Right lobe of liver (tissue), 4 donors: ENCODE measurements at regions not wholly inside any gene's neighbourhood (a gene's known extent, or its start where the extent isn't known, plus 50 kb on each side); places are given as distances from the start of the nearest gene placed in this dataset.

Experiments
- POLR2A ChIP-seq: fragments of 450-650 bp; IDR thresholded peaks from one replicate; pipeline ENCODE4 v1.6.1; 2017; ENCODE audit warnings: antibody characterized with exemption, mild to moderate bottlenecking
- TF ChIP-seq, protein P1 (sequence below), 4 donors: fragments of 200-600 bp in 3 of 4; fragments of 450-650 bp in 1 of 4; IDR thresholded peaks; one replicate each; pipeline versions ENCODE4 v1.5.1 to v1.8.0; 2016 to 2022; ENCODE audit warnings: antibody characterized with exemption in 4 of 4, mild to moderate bottlenecking in 2 of 4
- donor health status: DM: no; HTN: no; CAD: no.
- donor health status: DM: no; HTN: no; CAD: no.
- donor health status: DM: no; HTN: yes; CAD: no.

DNA sequence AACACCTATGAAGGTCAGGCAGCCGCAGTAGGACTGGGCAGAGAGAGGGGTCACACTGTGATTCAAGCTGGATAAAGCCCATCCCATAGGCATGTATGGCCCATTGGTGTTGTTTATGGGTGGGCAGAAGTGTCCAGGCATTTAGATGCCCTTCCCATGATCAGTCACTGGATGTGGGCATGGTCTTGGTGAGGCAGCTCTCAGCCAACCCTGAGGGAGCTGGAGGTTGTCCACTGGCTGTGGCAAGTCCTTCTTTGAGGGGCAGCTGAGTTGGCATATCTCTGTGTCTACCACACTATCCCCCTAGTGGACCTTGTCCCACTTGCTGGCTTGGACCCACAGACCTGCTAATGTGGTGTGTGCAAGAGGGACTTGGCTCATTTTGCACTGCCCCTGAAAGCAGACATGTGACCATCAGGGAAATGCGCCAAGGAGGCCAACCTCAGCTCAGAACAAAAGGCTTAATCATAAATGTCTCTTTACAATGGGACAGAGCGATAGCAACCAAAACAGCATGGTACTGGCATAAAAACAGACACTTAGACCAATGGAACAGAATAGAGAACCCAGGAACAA, 82.0 kb downstream of the TMEM17 start:
- TF ChIP-seq, protein P1, sequence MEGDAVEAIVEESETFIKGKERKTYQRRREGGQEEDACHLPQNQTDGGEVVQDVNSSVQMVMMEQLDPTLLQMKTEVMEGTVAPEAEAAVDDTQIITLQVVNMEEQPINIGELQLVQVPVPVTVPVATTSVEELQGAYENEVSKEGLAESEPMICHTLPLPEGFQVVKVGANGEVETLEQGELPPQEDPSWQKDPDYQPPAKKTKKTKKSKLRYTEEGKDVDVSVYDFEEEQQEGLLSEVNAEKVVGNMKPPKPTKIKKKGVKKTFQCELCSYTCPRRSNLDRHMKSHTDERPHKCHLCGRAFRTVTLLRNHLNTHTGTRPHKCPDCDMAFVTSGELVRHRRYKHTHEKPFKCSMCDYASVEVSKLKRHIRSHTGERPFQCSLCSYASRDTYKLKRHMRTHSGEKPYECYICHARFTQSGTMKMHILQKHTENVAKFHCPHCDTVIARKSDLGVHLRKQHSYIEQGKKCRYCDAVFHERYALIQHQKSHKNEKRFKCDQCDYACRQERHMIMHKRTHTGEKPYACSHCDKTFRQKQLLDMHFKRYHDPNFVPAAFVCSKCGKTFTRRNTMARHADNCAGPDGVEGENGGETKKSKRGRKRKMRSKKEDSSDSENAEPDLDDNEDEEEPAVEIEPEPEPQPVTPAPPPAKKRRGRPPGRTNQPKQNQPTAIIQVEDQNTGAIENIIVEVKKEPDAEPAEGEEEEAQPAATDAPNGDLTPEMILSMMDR (IDR thresholded peaks at IDR 0.05), result no peak
- no peak for TF ChIP-seq POLR2A
